ENCODE measurements at regions not wholly inside any gene's neighbourhood (a gene's known extent, or its start where the extent isn't known, plus 50 kb on each side); places are given as distances from the start of the nearest gene placed in this dataset.

GRCh38 chr6:2551705-2552104, 199.0 kb downstream of the MYLK4 start:
- DNase-seq, result no peak
- Histone ChIP-seq H3K36me3 (ENCODE audit: insufficient read depth in 1 of 2, low read depth in 1 of 2) (no peaks in the 10 kb centered on the region), H3K9me3 (no peaks in the 10 kb centered on the region), H3K4me1 (no peaks in the 10 kb centered on the region), H3K27ac (no peak overlapping the region), H3K27me3 (ENCODE audit: insufficient read depth in 3 of 3, low read length in 2 of 3) (no peaks in the 10 kb centered on the region), H3K4me3 (no peak overlapping the region)
- intact Hi-C loops (cut with DNase I), result no loop called here
- ATAC-seq, result no peak
- 83 to 88% (median 84%) methylated on average over 3 of the region's 3 CpGs for WGBS, 3 donors
- no peak for TF ChIP-seq CTCF (IDR thresholded peaks at IDR 0.05)

DNA sequence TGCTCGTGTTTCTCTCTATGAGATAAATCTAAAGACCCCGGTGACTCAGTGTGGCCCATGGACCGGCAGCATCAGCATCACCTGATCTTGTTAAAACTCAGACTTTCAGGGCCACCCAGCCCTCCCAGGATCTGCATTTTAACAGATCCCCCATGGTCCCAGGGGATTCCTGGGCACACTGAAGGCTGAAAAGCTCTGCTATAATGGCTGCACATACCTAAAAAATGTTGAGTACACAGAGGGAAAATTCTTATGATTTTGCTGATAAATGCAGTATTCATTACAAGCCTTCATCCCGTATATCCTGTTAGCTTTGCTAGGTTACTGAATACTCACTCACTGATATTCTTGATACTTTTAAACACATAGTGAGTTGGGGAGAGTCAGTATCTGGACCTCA, 200.5 kb downstream of the MYLK4 start:
- Histone ChIP-seq H3K36me3 (ENCODE audit: insufficient read depth in 1 of 2, low read depth in 1 of 2) (no peaks in the 10 kb centered on the region), H3K9me3 (no peaks in the 10 kb centered on the region), H3K4me1 (no peaks in the 10 kb centered on the region), H3K27ac (no peak overlapping the region), H3K27me3 (ENCODE audit: insufficient read depth in 3 of 3, low read length in 2 of 3) (no peaks in the 10 kb centered on the region), H3K4me3 (no peak overlapping the region)
- ATAC-seq, result no peak
- intact Hi-C loops (cut with DNase I), result no loop called here
- 72 to 74% (median 74%) methylated on average over 4 of the region's 4 CpGs for WGBS, 3 donors
- no peak for TF ChIP-seq CTCF (IDR thresholded peaks at IDR 0.05)
- no peak for DNase-seq

- Histone ChIP-seq H3K4me3 (no peak overlapping the region), H3K27ac (no peak overlapping the region), H3K36me3 (ENCODE audit: insufficient read depth in 1 of 2, low read depth in 1 of 2) (no peaks in the 10 kb centered on the region), H3K4me1 (no peaks in the 10 kb centered on the region), H3K9me3 (no peaks in the 10 kb centered on the region), H3K27me3 (ENCODE audit: insufficient read depth in 3 of 3, low read length in 2 of 3) (no peaks in the 10 kb centered on the region)
- DNase-seq (no peak), ATAC-seq (no peak)
- intact Hi-C loops (cut with DNase I), result no loop called here
- no peak for TF ChIP-seq CTCF (IDR thresholded peaks at IDR 0.05)
- WGBS, 3 donors, result 56 to 94% (median 90%) methylated on average over 3 of the region's 3 CpGs
Measured at GRCh38 chr6:2549834-2550233, 200.9 kb downstream of the MYLK4 start.

DNA sequence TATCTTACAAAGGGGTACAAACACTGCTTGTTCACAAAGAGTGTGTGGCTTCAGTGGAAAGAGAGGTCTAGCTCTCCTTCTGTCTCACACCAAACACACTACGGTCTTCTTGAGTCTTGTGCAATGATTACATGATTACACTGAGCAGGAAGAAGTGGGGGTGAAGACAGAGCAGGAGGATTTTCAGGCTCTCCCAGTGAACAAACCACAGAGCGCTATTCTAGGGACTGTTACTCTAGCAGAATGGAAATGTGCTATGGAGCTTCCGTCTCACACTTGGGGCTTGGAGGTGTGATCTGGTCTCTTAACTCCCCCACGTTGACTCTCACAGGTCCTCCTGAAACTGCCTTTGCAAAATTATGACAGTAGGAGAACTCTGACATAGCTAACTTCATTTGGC, 203.4 kb downstream of the MYLK4 start:
- no peak for TF ChIP-seq CTCF (IDR thresholded peaks at IDR 0.05)
- WGBS, 3 donors, result 80 to 87% (median 86%) methylated on average over 4 of the region's 4 CpGs
- DNase-seq, result no peak
- Histone ChIP-seq H3K4me1 (no peaks in the 10 kb centered on the region), H3K27ac (no peak overlapping the region), H3K9me3 (no peaks in the 10 kb centered on the region), H3K36me3 (ENCODE audit: insufficient read depth in 1 of 2, low read depth in 1 of 2) (no peaks in the 10 kb centered on the region), H3K4me3 (no peak overlapping the region), H3K27me3 (ENCODE audit: insufficient read depth in 3 of 3, low read length in 2 of 3) (no peaks in the 10 kb centered on the region)
- intact Hi-C loops (cut with DNase I), result no loop called here
- ATAC-seq, result no peak

DNA sequence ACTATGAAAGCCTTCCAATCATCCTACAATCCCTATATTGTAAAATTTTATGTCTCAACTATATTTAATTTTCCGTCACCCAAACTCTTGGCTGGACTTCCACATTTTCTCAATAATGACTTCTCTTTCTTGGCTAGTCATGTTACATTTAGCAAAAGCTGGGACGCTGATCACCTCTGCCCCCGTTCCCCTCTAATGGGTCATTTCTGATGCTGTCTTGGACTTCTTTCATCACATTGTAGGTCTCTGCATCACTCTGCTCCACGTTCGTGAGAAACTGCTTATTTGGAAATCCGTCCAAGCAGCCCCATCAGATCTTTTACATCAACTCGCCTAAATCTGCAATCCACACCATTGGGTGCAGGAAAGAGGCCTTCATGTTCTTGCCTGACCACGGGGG, 203.8 kb downstream of the MYLK4 start:
- Histone ChIP-seq H3K4me1 (no peaks in the 10 kb centered on the region), H3K4me3 (no peak overlapping the region), H3K27ac (no peak overlapping the region), H3K27me3 (ENCODE audit: insufficient read depth in 3 of 3, low read length in 2 of 3) (no peaks in the 10 kb centered on the region), H3K36me3 (ENCODE audit: insufficient read depth in 1 of 2, low read depth in 1 of 2) (no peaks in the 10 kb centered on the region), H3K9me3 (no peaks in the 10 kb centered on the region)
- TF ChIP-seq CTCF (IDR thresholded peaks at IDR 0.05), result no peak
- WGBS, 3 donors, result 80 to 85% (median 81%) methylated on average over 8 of the region's 8 CpGs
- ATAC-seq (no peak), DNase-seq (no peak)
- intact Hi-C loops (cut with DNase I), result no loop called here

Measured in psoas muscle (tissue), 7 donors.